Hindlimb muscle (tissue), 1 donor: ENCODE measurements at regions not wholly inside any gene's neighbourhood (a gene's known extent, or its start where the extent isn't known, plus 50 kb on each side); places are given as distances from the start of the nearest gene placed in this dataset.
"Not testable (repeated sequence)": the region's sequence is repeated elsewhere in the genome, so short reads cannot be mapped to it uniquely, and the experiment has no call there.

Experiments
- DNase-seq: peaks from one replicate; pipeline ENCODE4 v3.0.0-alpha.2; 2013

GRCh38 chr11:38543986-38544385, 1946.0 kb upstream of the RAG2 start:
- no peak for DNase-seq

DNA sequence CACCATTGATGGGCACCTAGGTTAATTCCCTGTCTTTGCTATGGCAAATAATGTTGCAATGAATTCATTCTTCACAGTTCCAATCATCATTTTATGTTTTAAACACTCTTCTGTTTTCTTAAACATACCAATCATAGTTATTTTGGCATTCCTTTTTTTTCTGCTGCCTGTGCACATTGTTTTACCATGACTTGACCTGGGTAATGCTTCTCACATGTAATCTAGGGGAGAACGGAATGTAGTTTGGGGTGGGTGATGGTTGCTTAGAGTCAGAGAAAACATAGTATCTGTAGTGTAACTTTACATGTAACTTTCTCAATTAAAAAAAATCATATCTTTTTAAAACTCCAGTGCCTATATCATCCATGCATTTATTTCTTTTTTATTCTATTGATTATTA, 1945.3 kb upstream of the RAG2 start:
- no peak for DNase-seq

DNA sequence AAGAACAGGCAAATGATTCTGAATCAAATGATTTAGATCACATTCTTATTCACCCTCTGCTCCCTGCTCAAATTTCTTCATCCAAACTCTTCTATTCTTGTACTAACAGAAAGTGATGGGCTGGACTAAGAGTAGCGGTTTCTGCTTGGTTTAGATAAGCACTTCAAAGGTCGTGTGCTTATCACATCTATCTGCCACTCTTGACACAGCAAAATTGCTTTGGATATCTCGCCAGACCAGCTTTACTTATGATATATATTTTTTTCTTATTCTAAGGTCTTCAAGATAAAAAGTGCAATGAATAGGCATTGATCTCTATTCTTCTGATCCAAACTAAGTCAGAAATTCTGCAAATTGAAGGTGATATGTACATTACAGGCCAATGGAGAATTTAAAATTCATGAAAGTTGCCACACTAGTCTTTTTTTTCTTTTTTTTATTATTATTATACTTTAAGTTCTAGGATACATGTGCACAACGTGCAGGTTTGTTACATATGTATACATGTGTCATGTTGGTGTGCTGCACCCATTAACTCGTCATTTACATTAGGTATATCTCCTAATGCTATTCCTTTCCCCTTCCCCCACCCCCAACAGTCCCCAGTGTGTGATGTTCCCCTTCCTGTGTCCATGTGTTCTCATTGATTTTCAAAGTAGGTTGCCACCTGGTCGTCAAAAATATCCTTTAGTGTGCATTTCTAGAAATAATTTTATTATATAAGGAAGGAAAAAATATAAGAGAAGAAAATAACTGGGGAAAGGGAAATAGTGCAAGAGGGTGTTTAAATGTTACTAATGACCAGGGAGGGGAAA, 1941.0 kb upstream of the RAG2 start:
- no peak for DNase-seq

DNA sequence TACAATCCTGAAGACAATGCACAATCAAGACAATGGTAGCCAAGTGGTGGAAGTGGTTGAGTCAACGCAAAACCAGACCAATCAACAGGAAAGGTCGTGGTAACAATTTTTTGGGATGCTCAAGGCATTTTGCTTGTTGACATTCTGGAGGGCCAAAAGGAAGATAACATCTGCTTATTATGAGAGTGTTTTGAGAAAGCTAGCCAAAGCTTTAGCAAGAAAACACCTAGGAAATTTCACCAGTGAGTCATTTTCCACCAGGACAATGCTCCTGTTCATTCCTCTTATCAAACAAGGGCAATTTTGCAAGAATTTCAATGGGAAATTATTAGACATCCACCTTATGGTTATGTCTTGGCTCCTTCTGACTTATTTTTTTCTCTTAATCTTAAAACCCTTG, 1932.2 kb upstream of the RAG2 start:
- no peak for DNase-seq

- DNase-seq: no peak
Measured at GRCh38 chr11:38524945-38525344, 1926.9 kb upstream of the RAG2 start.

- no peak for DNase-seq
Measured at GRCh38 chr11:38517991-38518390, 1920.0 kb upstream of the RAG2 start.

DNA sequence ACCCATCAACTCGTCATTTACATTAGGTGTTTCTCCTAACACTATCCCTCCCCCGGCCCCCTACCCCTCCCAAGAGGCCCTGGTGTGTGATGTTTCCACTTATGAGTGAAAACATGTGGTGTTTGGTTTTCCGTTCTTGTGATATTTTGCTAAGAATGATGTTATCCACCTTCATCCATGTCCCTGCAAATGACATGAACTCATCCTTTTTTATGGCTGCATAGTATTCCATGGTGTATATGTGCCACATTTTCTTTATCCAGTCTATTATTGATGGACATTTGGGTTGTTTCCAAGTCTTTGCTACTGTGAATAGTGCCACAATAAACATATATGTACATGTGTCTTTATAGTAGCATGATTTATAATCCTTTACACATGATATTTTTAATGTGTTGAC, 1914.8 kb upstream of the RAG2 start:
- DNase-seq: not testable (repeated sequence)

DNA sequence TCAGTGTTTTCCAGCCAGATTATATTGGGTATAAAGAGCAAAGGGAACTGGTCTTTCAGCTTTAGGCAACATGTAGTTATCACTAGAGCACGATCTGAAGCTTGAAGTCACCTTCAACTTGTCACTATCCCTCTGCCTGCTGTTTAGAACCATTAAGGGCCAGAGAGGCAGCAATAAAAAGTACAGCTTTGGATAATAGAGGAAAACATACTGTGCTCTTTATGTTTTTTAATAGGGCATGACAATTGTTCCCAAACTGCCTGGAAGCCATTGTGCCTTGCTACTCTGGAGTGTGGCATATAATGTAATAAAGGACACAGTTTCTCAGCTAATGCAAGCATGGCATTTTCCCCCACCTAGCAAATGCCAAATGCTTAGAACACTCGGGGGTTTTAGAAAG, 1912.0 kb upstream of the RAG2 start:
- DNase-seq: no peak

DNA sequence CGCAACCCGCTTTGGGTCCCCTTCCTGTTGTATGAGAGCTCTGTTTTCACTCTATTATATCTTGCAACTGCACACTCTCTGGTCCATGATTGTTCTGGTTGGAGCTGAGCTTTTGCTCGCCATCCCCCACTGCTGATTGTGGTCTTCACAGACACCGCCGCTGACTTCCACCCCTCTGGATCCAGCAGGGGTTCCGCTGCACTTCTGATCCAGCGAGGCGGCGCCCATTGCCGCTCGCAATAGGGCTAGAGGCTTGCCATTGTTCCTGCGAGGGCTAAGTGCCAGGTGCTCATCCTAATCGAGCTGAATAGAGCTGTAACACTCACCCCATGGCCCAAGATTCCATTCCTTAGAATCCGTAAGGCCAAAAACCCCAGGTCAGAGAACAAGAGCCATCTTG, 1905.8 kb upstream of the RAG2 start:
- DNase-seq: no peak

DNA sequence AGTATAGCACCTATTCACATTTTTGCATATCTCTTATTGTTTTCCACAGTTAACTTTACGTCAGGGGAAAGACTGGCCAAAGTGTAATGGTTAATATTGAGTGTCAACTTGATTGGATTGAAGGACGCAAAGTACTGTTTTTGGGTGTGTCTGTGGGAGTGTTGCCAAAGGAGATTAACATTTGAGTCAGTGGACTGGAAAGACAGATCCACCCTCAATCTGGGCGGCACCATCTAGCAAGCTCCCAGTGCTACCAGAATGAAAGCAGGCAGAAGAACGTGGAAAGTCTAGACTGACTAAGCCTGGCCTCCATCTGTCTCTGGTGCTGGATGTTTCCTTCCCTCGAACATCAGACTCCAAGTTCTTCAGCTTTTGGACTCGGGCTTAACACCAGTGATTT, 1900.7 kb upstream of the RAG2 start:
- no peak for DNase-seq

- DNase-seq: no peak
Measured at GRCh38 chr11:38491986-38492385, 1894.0 kb upstream of the RAG2 start.

- DNase-seq: no peak
Measured at GRCh38 chr11:38481391-38481790, 1883.4 kb upstream of the RAG2 start.

- no peak for DNase-seq
Measured at GRCh38 chr11:38476808-38477575, 1879.0 kb upstream of the RAG2 start.

GRCh38 chr11:38461751-38462150, 1863.7 kb upstream of the RAG2 start:
- peak; percentile 3 for DNase-seq

- DNase-seq: peak; percentile 47
Measured at GRCh38 chr11:38460896-38461295, 1862.9 kb upstream of the RAG2 start.

GRCh38 chr11:38460429-38460828, 1862.4 kb upstream of the RAG2 start:
- no peak for DNase-seq

DNA sequence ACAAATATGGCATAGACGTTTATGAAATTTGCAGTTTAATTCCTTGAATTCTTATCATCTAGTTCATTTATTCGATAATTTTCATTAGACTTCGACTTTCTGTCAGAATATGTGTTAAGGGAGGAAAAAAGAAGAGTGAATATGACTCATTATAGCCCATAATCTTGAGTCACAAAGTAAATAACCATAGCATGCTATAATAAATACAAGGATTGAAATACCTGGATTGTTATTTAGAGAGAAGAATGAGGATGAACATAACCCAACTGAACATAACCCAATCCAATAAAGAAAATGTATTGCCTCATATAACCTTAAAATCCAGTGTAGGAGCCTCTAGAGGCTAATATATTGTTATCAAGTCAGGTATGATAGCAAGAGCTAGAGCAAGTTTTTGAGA, 1858.3 kb upstream of the RAG2 start:
- no peak for DNase-seq

DNA sequence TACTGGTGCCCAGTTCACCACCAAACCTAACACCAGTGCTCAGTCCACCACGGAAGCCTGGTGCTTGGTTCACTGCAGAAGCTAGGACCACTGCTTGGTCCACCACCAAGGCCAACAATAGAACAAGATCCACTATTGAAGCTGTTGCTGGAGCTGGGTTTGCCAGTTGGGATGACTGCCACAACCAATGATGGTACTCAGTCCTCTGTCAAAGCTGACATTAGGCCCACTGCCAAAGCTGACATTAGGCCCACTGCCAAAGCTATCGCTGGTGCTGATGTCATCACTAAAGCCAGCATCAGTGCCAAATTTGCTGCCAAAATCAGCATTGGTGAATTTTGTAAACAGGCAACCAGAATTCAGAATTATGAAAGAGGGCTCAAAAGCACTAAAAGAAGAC, 1850.2 kb upstream of the RAG2 start:
- DNase-seq: no peak

- no peak for DNase-seq
Measured at GRCh38 chr11:38446336-38446735, 1848.3 kb upstream of the RAG2 start.

- DNase-seq: no peak
Measured at GRCh38 chr11:38438091-38438490, 1840.1 kb upstream of the RAG2 start.

GRCh38 chr11:38425578-38425977, 1827.5 kb upstream of the RAG2 start:
- DNase-seq: no peak

GRCh38 chr11:38423042-38423441, 1825.0 kb upstream of the RAG2 start:
- DNase-seq: no peak

- peak; percentile 37 for DNase-seq
Measured at GRCh38 chr11:38416141-38416540, 1818.1 kb upstream of the RAG2 start.

DNA sequence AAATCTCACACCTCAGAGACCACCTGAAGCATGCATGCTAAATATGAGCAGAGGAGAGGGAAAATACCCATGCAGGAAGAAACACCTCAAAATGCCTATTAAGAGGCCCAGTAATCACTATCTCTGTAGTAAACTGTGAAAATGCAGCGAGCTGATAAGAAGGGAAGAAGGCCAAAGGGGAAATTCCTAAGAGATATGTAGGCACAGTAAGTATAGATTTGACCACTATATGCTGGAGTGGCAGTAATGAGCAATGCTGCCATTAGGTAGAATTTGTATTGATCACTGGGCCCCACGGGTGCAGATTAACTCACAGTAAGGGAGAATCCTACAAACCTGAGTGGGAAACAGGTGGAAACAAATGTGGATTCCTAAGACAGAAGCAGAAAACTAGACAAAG, 1813.1 kb upstream of the RAG2 start:
- no peak for DNase-seq
